Mesothelial cell of epicardium (in vitro differentiated cells): ENCODE measurements at regions not wholly inside any gene's neighbourhood (a gene's known extent, or its start where the extent isn't known, plus 50 kb on each side); places are given as distances from the start of the nearest gene placed in this dataset.

Experiments
- DNase-seq, 2 experiments: peaks; one replicate each; pipeline ENCODE4 v3.0.0; 2021; ENCODE audit warnings: low spot score in 2 of 2; ENCODE audit not compliant: unreplicated experiment in 2 of 2
- H3K27ac Mint-ChIP-seq: 2 replicates; pipeline ENCODE4 v1.8.0; 2021; ENCODE audit warnings: mixed read lengths
- H3K27me3 Mint-ChIP-seq: 2 replicates; pipeline ENCODE4 v1.8.0; 2021; ENCODE audit warnings: low read depth, mixed read lengths
- H3K36me3 Mint-ChIP-seq: 2 replicates; pipeline ENCODE4 v1.8.0; 2021; ENCODE audit warnings: mixed read lengths
- H3K4me1 Mint-ChIP-seq: 2 replicates; pipeline ENCODE4 v1.8.0; 2021; ENCODE audit warnings: mixed read lengths
- H3K4me3 Mint-ChIP-seq: 2 replicates; pipeline ENCODE4 v1.8.0; 2021; ENCODE audit warnings: mild to moderate bottlenecking, moderate library complexity, mixed read lengths
- H3K9me3 Mint-ChIP-seq: 2 replicates; pipeline ENCODE4 v1.8.0; 2021; ENCODE audit warnings: mixed read lengths
- CTCF ChIP-seq: fragments of 200-600 bp; sonication (generic); IDR thresholded peaks from one replicate; pipeline ENCODE4 v1.5.0; 2021; ENCODE audit warnings: antibody characterized with exemption; ENCODE audit not compliant: unreplicated experiment

GRCh38 chr2:38185012-38185491 lies 109.1 kb upstream of the CYP1B1 start:
- DNase-seq = no peak
- peaks cover 1% of the 10 kb centered on the region for H3K36me3 Mint-ChIP-seq
- H3K27ac Mint-ChIP-seq = no peak overlapping the region
- TF ChIP-seq CTCF = no peak
- H3K4me3 Mint-ChIP-seq = no peak overlapping the region
- H3K9me3 Mint-ChIP-seq = peaks cover 4% of the 10 kb centered on the region
- peaks cover 21% of the 10 kb centered on the region for H3K4me1 Mint-ChIP-seq
- H3K27me3 Mint-ChIP-seq = no peaks in the 10 kb centered on the region

GRCh38 chr2:38182492-38183003 lies 106.6 kb upstream of the CYP1B1 start:
- Mint-ChIP-seq H3K4me1 (peaks cover 43% of the 10 kb centered on the region), H3K9me3 (no peaks in the 10 kb centered on the region)

DNA sequence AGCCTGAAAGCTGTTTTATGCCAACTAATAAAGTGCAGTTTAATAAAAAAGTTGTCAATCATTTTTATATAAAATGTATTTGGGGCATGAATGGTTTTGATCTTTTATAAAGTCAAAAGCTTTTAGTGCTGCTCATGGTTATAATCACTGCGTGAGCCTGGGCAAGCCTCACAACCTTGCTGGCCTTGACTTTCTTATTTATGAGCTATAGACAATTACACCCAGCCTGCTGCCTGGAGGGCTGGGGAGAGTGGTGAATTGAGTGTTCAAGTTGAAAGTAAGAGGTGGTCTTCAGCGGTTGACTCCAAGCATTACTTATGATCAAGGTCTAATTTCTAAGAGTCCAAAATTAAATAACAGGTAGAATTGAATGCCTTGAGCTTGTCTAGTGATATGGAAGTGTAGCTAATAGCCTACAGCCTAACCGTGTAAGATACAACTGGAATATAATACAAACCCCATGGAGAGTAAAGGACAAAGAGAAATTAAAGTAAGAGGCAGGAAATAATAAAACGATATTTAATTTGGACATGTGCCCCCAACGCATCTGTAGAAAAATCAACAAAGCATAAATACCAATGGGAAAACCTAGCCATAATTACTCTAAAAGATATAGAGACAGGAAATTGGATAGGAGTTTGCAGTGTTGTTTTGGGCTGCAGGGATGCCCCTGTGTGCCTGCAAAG lies 106.0 kb upstream of the CYP1B1 start:
- no peak overlapping the region for H3K4me3 Mint-ChIP-seq
- peak overlapping the region; percentile 2 for H3K27ac Mint-ChIP-seq
- no peaks in the 10 kb centered on the region for H3K27me3 Mint-ChIP-seq
- H3K36me3 Mint-ChIP-seq = peaks cover 1% of the 10 kb centered on the region
- peaks cover 49% of the 10 kb centered on the region for H3K4me1 Mint-ChIP-seq
- H3K9me3 Mint-ChIP-seq = no peaks in the 10 kb centered on the region
- DNase-seq = no peak
- no peak for TF ChIP-seq CTCF

More at GRCh38 chr2:38182492-38183003, 106.6 kb upstream of the CYP1B1 start:
- TF ChIP-seq CTCF = no peak
- DNase-seq = no peak
- Mint-ChIP-seq H3K4me3 (no peak overlapping the region), H3K27me3 (no peaks in the 10 kb centered on the region), H3K36me3 (peaks cover 1% of the 10 kb centered on the region), H3K27ac (no peak overlapping the region)

DNA sequence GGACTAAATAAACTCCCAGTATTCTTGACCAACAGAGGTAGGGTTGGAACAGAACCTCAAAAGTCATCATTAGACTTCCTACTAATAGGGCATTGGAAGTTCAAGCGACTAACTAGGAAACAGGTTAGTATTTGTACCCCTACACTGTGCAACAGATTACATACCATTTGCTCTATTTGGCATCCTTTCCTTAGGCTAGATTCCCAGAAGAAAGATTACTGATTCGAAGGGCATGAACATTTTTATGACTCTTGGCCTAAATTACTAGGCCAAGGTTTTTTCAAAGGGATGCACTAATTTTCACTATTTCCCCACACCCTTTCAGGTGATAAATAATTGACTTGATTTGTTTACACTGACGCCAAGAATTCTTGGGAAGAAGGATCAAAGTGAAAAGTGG lies 104.8 kb upstream of the CYP1B1 start:
- Mint-ChIP-seq H3K9me3 (no peaks in the 10 kb centered on the region), H3K27me3 (no peaks in the 10 kb centered on the region), H3K4me3 (no peak overlapping the region)

GRCh38 chr2:38178556-38179419 lies 102.8 kb upstream of the CYP1B1 start:
- no peaks in the 10 kb centered on the region for H3K27me3 Mint-ChIP-seq
- no peaks in the 10 kb centered on the region for H3K9me3 Mint-ChIP-seq
- H3K27ac Mint-ChIP-seq = peak overlapping the region; percentile 85
- no peak for TF ChIP-seq CTCF
- DNase-seq = no peak
- H3K4me3 Mint-ChIP-seq = no peak overlapping the region
- peaks cover 70% of the 10 kb centered on the region for H3K4me1 Mint-ChIP-seq
- peaks cover 1% of the 10 kb centered on the region for H3K36me3 Mint-ChIP-seq

More for the DNA sequence above, 104.8 kb upstream of the CYP1B1 start:
- peaks cover 1% of the 10 kb centered on the region for H3K36me3 Mint-ChIP-seq
- peaks cover 57% of the 10 kb centered on the region for H3K4me1 Mint-ChIP-seq
- no peak for TF ChIP-seq CTCF
- H3K27ac Mint-ChIP-seq = no peak overlapping the region
- DNase-seq = no peak
